ENCODE measurements at regions not wholly inside any gene's neighbourhood (a gene's known extent, or its start where the extent isn't known, plus 50 kb on each side); places are given as distances from the start of the nearest gene placed in this dataset.

- ChIA-PET CTCF (interaction anchor here (2.0 kb wide), 1 partner anchor 28 kb away, joined by 5 read pairs; no protein-coding TSS in a partner anchor), POLR2A (no interaction called here)
- DNase-seq (ENCODE audit: low read depth, low spot score) = no peak
These were observed 86.9 kb upstream of the NEIL3 start for GRCh38 chr4:177222781-177223180.

DNA sequence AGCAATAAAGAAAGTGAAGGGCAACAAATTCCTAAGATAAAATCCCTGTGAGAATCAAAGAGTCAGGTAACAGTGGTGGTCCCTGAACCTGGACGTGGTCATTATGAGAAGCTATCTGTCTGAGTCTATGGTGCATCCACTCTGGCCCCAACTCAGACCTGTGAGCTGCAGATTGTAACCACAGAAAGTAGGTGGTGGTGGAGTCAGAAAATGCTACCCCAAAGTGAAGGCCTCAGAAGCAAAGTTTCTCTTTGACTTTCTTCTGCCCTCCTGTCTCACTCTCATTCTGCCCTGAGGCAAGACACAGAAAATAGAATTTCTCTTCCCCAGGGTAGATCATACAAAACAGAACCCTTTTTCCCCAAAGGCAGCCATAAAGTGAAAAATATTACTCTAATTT, 84.1 kb upstream of the NEIL3 start:
- no peak overlapping the region for H3K4me3 ChIP-seq (ENCODE audit: low read depth, low read length)
- no peak for DNase-seq (ENCODE audit: low read depth, low spot score)
- TF ChIP-seq, protein P1, sequence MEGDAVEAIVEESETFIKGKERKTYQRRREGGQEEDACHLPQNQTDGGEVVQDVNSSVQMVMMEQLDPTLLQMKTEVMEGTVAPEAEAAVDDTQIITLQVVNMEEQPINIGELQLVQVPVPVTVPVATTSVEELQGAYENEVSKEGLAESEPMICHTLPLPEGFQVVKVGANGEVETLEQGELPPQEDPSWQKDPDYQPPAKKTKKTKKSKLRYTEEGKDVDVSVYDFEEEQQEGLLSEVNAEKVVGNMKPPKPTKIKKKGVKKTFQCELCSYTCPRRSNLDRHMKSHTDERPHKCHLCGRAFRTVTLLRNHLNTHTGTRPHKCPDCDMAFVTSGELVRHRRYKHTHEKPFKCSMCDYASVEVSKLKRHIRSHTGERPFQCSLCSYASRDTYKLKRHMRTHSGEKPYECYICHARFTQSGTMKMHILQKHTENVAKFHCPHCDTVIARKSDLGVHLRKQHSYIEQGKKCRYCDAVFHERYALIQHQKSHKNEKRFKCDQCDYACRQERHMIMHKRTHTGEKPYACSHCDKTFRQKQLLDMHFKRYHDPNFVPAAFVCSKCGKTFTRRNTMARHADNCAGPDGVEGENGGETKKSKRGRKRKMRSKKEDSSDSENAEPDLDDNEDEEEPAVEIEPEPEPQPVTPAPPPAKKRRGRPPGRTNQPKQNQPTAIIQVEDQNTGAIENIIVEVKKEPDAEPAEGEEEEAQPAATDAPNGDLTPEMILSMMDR (IDR thresholded peaks at IDR 0.05; ENCODE audit: insufficient read depth, low read length, missing control alignments) = no peak
- ChIA-PET CTCF (no interaction called here), POLR2A (no interaction called here)

More at GRCh38 chr4:177222781-177223180, 86.9 kb upstream of the NEIL3 start:
- H3K4me3 ChIP-seq (ENCODE audit: low read depth, low read length) = no peak overlapping the region
- TF ChIP-seq, protein P1 (IDR thresholded peaks at IDR 0.05; ENCODE audit: insufficient read depth, low read length, missing control alignments) = no peak

DNA sequence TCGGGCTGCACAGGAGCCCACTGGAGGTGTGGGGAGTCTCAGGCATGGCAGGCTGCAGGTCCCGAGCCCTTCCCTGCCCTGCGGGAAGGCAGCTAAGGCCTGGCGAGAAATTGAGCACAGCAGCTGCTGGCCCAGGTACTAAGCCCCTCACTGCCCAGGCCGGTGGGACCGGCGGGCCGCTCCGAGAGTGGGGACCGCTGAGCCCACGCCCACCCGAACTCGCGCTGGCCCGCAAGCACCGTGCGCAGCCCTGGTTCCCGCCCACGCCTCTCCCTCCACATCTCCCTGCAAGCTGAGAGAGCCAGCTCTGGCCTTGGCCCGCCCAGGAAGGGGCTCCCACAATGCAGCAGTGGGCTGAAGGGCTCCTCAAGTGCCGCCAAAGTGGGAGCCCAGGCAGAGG, 82.0 kb upstream of the NEIL3 start:
- H3K4me3 ChIP-seq (ENCODE audit: low read depth, low read length) = no peak overlapping the region
- TF ChIP-seq, protein P1 (IDR thresholded peaks at IDR 0.05; ENCODE audit: insufficient read depth, low read length, missing control alignments) = no peak
- DNase-seq (ENCODE audit: low read depth, low spot score) = no peak
- CTCF ChIA-PET = no interaction called here
- POLR2A ChIA-PET = no interaction called here

GRCh38 chr4:177228599-177228998, 81.1 kb upstream of the NEIL3 start:
- TF ChIP-seq, protein P1 (IDR thresholded peaks at IDR 0.05; ENCODE audit: insufficient read depth, low read length, missing control alignments) = no peak
- H3K4me3 ChIP-seq (ENCODE audit: low read depth, low read length) = no peak overlapping the region
- CTCF ChIA-PET = no interaction called here
- POLR2A ChIA-PET = no interaction called here
- DNase-seq (ENCODE audit: low read depth, low spot score) = no peak

- H3K4me3 ChIP-seq (ENCODE audit: low read depth, low read length) = no peak overlapping the region
- DNase-seq (ENCODE audit: low read depth, low spot score) = no peak
- POLR2A ChIA-PET = no interaction called here
- CTCF ChIA-PET = no interaction called here
- TF ChIP-seq, protein P1 (IDR thresholded peaks at IDR 0.05; ENCODE audit: insufficient read depth, low read length, missing control alignments) = no peak
These were observed 80.3 kb upstream of the NEIL3 start for GRCh38 chr4:177229331-177229730.

DNA sequence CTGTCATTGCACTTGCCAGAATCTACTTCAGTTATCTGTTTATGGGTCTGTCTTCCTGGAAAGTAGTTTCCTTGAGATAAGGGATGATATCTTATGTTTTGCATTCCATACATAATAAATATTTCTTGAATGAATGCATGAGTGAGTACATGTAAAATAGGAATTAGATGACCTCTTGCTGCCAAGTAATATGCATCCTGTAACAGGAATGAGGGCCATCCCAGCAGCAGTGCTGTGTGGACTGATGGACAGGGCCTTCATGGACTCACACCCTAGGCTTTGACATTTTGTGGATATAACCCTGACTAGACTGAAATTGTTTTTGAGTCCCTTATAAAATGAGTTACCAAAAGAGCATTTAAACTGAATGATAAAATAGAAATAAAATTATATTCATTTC, 77.2 kb upstream of the NEIL3 start:
- TF ChIP-seq, protein P1 (IDR thresholded peaks at IDR 0.05; ENCODE audit: insufficient read depth, low read length, missing control alignments) = no peak
- CTCF ChIA-PET = interaction anchor here (1.0 kb wide), 1 partner anchor 18 kb away, joined by 4 read pairs; no protein-coding TSS in a partner anchor

More for the DNA sequence above, 77.2 kb upstream of the NEIL3 start:
- H3K4me3 ChIP-seq (ENCODE audit: low read depth, low read length) = no peak overlapping the region
- no peak for DNase-seq (ENCODE audit: low read depth, low spot score)
- POLR2A ChIA-PET = interaction anchor here (0.7 kb wide), 1 partner anchor 210 kb away, joined by 3 read pairs; the partner anchor contains the start of gene AGA
